Panc1 (cell line): ENCODE measurements at regions not wholly inside any gene's neighbourhood (a gene's known extent, or its start where the extent isn't known, plus 50 kb on each side); places are given as distances from the start of the nearest gene placed in this dataset.

Experiments used
- ATAC-seq: fragments of 200-7000 bp; cut with Tn5 transposase; 2 replicates; pipeline ENCODE4 v1.9.1; 2020; ENCODE audit warnings: mild to moderate bottlenecking, moderate library complexity
- BruUV-seq: library from RNA; stranded (reverse); fragments of 400-500 nt; replicated peaks from 2 replicates; lab custom pipeline; 2021; lab: Mats Ljungman, UMichigan
- CTCF ChIA-PET: fragments of 300-600 bp; sonication (Branson Sonifier 250); formaldehyde crosslinking; loops from one replicate; lab custom pipeline; 2022; ENCODE audit warnings: antibody characterized with exemption; lab: Charles Lee
- POLR2A ChIA-PET: fragments of 300-600 bp; sonication (Branson Sonifier 250); formaldehyde crosslinking; loops from one replicate; lab custom pipeline; 2022; ENCODE audit warnings: antibody characterized with exemption; lab: Charles Lee
- DNase-seq: peaks from one replicate; pipeline ENCODE4 v3.0.0-alpha.2; 2010; ENCODE audit warnings: low read depth, low spot score
- H3K27ac ChIP-seq: 2 replicates; pipeline ENCODE4 v1.5.1; 2011; ENCODE audit warnings: mild to moderate bottlenecking, low read length, inconsistent platforms
- H3K27me3 ChIP-seq: fragments of 200-500 bp; sonication (Bioruptor generic); 2 replicates; pipeline ENCODE4 v1.6.0; 2014; ENCODE audit warnings: low read length, inconsistent platforms; ENCODE audit not compliant: control insufficient read depth, insufficient read depth
- H3K36me3 ChIP-seq: fragments of 200-500 bp; sonication (Bioruptor generic); 2 replicates; pipeline ENCODE4 v1.5.1; 2014; ENCODE audit warnings: inconsistent platforms, mild to moderate bottlenecking, low read length, moderate library complexity; ENCODE audit not compliant: control insufficient read depth, insufficient read depth
- H3K4me1 ChIP-seq: 2 replicates; pipeline ENCODE4 v1.5.1; 2011; ENCODE audit warnings: inconsistent platforms, mild to moderate bottlenecking, low read length, moderate library complexity; ENCODE audit not compliant: control insufficient read depth, insufficient read depth
- H3K4me3 ChIP-seq, 2 experiments: 2 replicates each; pipeline ENCODE4 v1.5.1; 2011 to 2012; ENCODE audit warnings: low read depth in 2 of 2, low read length in 2 of 2, mild to moderate bottlenecking in 2 of 2, inconsistent platforms in 1 of 2, moderate library complexity in 1 of 2
- H3K9me3 ChIP-seq: fragments of 200-500 bp; sonication (Bioruptor generic); 2 replicates; pipeline ENCODE4 v1.5.1; 2014; ENCODE audit warnings: low read depth, mild to moderate bottlenecking, inconsistent platforms, low read length, moderate library complexity; ENCODE audit not compliant: control insufficient read depth, insufficient read depth
- CTCF ChIP-seq: fragments of 450-650 bp; IDR thresholded peaks from 2 replicates; pipeline ENCODE4 v1.5.1; 2017; ENCODE audit warnings: mild to moderate bottlenecking
- POLR2AphosphoS5 ChIP-seq: IDR thresholded peaks from 2 replicates; pipeline ENCODE4 v1.6.1; 2012; ENCODE audit warnings: mild to moderate bottlenecking, low read depth, low read length, moderate library complexity
- REST ChIP-seq, 2 experiments: IDR thresholded peaks; 2 replicates each; pipeline ENCODE4 v1.6.1; 2011 to 2012; ENCODE audit warnings: low read depth in 2 of 2, control low read depth in 1 of 2, low read length in 1 of 2, mild to moderate bottlenecking in 1 of 2, moderate library complexity in 1 of 2; ENCODE audit not compliant: insufficient read depth in 1 of 2
- SIN3A ChIP-seq: IDR thresholded peaks from 2 replicates; pipeline ENCODE4 v1.6.1; 2012; ENCODE audit warnings: low read depth, mild to moderate bottlenecking, low read length, moderate library complexity, borderline replicate concordance; ENCODE audit not compliant: insufficient read depth
- TCF7L2 ChIP-seq: IDR thresholded peaks from 2 replicates; pipeline ENCODE4 v1.6.1; 2011; ENCODE audit warnings: mild to moderate bottlenecking, low read depth, low read length, inconsistent platforms
- in situ Hi-C: cut with HindIII; loops from 2 replicates; pipeline ENCODE4 v1.10.0; 2016; ENCODE audit warnings: low sequenced_read_pairs, low pct_unique_long_range_greater_than_20kb
- intact Hi-C: fragments of 100-400 bp; cut with micrococcal nuclease; formaldehyde crosslinking; loops from one replicate; pipeline ENCODE4 v1.10.0; 2022; ENCODE audit not compliant: unreplicated experiment

GRCh38 chr4:4693755-4694295, 152.0 kb upstream of the STX18 start:
- ATAC-seq = no peak
- no TSS peak for BruUV-seq
- no peaks in the 10 kb centered on the region for H3K36me3 ChIP-seq
- TF ChIP-seq SIN3A = no peak
- no peak for TF ChIP-seq CTCF
- TF ChIP-seq POLR2AphosphoS5 = no peak
- no peak for TF ChIP-seq TCF7L2
- TF ChIP-seq REST (IDR thresholded peaks at IDR 0.05; ENCODE audit: insufficient read depth in 1 of 2, low read depth in 2 of 2, low read length in 1 of 2) = no peak
- DNase-seq = no peak
- in situ Hi-C loops = no loop called here
- H3K27me3 ChIP-seq = no peaks in the 10 kb centered on the region
- H3K4me1 ChIP-seq = no peaks in the 10 kb centered on the region
- intact Hi-C loops = no loop called here
- POLR2A ChIA-PET = no interaction called here
- no peak overlapping the region for H3K27ac ChIP-seq
- CTCF ChIA-PET = no interaction called here
- H3K4me3 ChIP-seq = no peak overlapping the region
- no peaks in the 10 kb centered on the region for H3K9me3 ChIP-seq

- ChIA-PET CTCF (no interaction called here), POLR2A (interaction anchor here (0.6 kb wide), 1 partner anchor 68 kb away, joined by 3 read pairs; no protein-coding TSS in a partner anchor)
- no peak overlapping the region for H3K4me3 ChIP-seq
- TF ChIP-seq SIN3A (no peak), TCF7L2 (no peak), CTCF (no peak), POLR2AphosphoS5 (no peak), REST (IDR thresholded peaks at IDR 0.05; ENCODE audit: insufficient read depth in 1 of 2, low read depth in 2 of 2, low read length in 1 of 2) (no peak)
- DNase-seq (no peak), ATAC-seq (no peak)
- H3K4me1 ChIP-seq = no peaks in the 10 kb centered on the region
- H3K36me3 ChIP-seq = no peaks in the 10 kb centered on the region
- H3K9me3 ChIP-seq = no peaks in the 10 kb centered on the region
- no TSS peak for BruUV-seq
- H3K27ac ChIP-seq = no peak overlapping the region
- intact Hi-C loops = no loop called here
- H3K27me3 ChIP-seq = no peaks in the 10 kb centered on the region
- in situ Hi-C loops = no loop called here
These were observed 151.4 kb upstream of the STX18 start for GRCh38 chr4:4693258-4693657.
